ENCODE measurements at regions not wholly inside any gene's neighbourhood (a gene's known extent, or its start where the extent isn't known, plus 50 kb on each side); places are given as distances from the start of the nearest gene placed in this dataset.

GRCh38 chr18:25457126-25457525 lies 105.2 kb upstream of the ZNF521 start:
- TF ChIP-seq CTCF (conservative IDR thresholded peaks at IDR 0.05 in 1 of 2, IDR thresholded peaks at IDR 0.05 in 1 of 2; ENCODE audit: low read depth in 1 of 2, low read length in 2 of 2) = no peak
- TF ChIP-seq EZH2 (IDR thresholded peaks at IDR 0.05; ENCODE audit: low read length, missing control alignments) = no peak
